ENCODE measurements at regions not wholly inside any gene's neighbourhood (a gene's known extent, or its start where the extent isn't known, plus 50 kb on each side); places are given as distances from the start of the nearest gene placed in this dataset.

GRCh38 chr20:6590891-6591637 is 176.4 kb upstream of the BMP2 start:
- H3K36me3 Mint-ChIP-seq (ENCODE audit: low read depth), result no peaks in the 10 kb centered on the region
- H3K27ac Mint-ChIP-seq, result no peak overlapping the region
- no peaks in the 10 kb centered on the region for H3K27me3 Mint-ChIP-seq
- no peaks in the 10 kb centered on the region for H3K4me1 Mint-ChIP-seq (ENCODE audit: low read depth)
- peaks cover 6% of the 10 kb centered on the region for H3K9me3 Mint-ChIP-seq
- H3K4me3 Mint-ChIP-seq, result no peak overlapping the region

- H3K27me3 Mint-ChIP-seq, result no peaks in the 10 kb centered on the region
- no peaks in the 10 kb centered on the region for H3K36me3 Mint-ChIP-seq (ENCODE audit: low read depth)
- H3K4me1 Mint-ChIP-seq (ENCODE audit: low read depth), result no peaks in the 10 kb centered on the region
- H3K4me3 Mint-ChIP-seq, result no peak overlapping the region
- H3K27ac Mint-ChIP-seq, result no peak overlapping the region
- H3K9me3 Mint-ChIP-seq, result peaks cover 6% of the 10 kb centered on the region
Observed at GRCh38 chr20:6588296-6588695, 179.2 kb upstream of the BMP2 start.

- Mint-ChIP-seq H3K36me3 (ENCODE audit: low read depth) (no peaks in the 10 kb centered on the region), H3K27ac (no peak overlapping the region), H3K27me3 (no peaks in the 10 kb centered on the region), H3K4me3 (no peak overlapping the region), H3K9me3 (no peaks in the 10 kb centered on the region), H3K4me1 (ENCODE audit: low read depth) (no peaks in the 10 kb centered on the region)
Observed at GRCh38 chr20:6583134-6583738, 184.2 kb upstream of the BMP2 start.

GRCh38 chr20:6582449-6582848 is 185.0 kb upstream of the BMP2 start:
- Mint-ChIP-seq H3K9me3 (no peaks in the 10 kb centered on the region), H3K27ac (no peak overlapping the region), H3K27me3 (no peaks in the 10 kb centered on the region), H3K4me1 (ENCODE audit: low read depth) (no peaks in the 10 kb centered on the region), H3K4me3 (no peak overlapping the region), H3K36me3 (ENCODE audit: low read depth) (no peaks in the 10 kb centered on the region)

GRCh38 chr20:6580486-6580885 is 187.0 kb upstream of the BMP2 start:
- H3K9me3 Mint-ChIP-seq, result no peaks in the 10 kb centered on the region
- no peaks in the 10 kb centered on the region for H3K36me3 Mint-ChIP-seq (ENCODE audit: low read depth)
- no peaks in the 10 kb centered on the region for H3K27me3 Mint-ChIP-seq
- H3K4me3 Mint-ChIP-seq, result no peak overlapping the region
- H3K4me1 Mint-ChIP-seq (ENCODE audit: low read depth), result no peaks in the 10 kb centered on the region
- H3K27ac Mint-ChIP-seq, result no peak overlapping the region

GRCh38 chr20:6579824-6580223 is 187.7 kb upstream of the BMP2 start:
- Mint-ChIP-seq H3K36me3 (ENCODE audit: low read depth) (no peaks in the 10 kb centered on the region), H3K4me3 (no peak overlapping the region), H3K27me3 (no peaks in the 10 kb centered on the region), H3K4me1 (ENCODE audit: low read depth) (no peaks in the 10 kb centered on the region), H3K27ac (no peak overlapping the region), H3K9me3 (no peaks in the 10 kb centered on the region)

GRCh38 chr20:6579417-6579816 is 188.1 kb upstream of the BMP2 start:
- Mint-ChIP-seq H3K27me3 (no peaks in the 10 kb centered on the region), H3K27ac (no peak overlapping the region), H3K9me3 (no peaks in the 10 kb centered on the region), H3K36me3 (ENCODE audit: low read depth) (no peaks in the 10 kb centered on the region), H3K4me1 (ENCODE audit: low read depth) (no peaks in the 10 kb centered on the region), H3K4me3 (no peak overlapping the region)

GRCh38 chr20:6577451-6577850 is 190.0 kb upstream of the BMP2 start:
- H3K9me3 Mint-ChIP-seq, result no peaks in the 10 kb centered on the region

GRCh38 chr20:6576726-6577125 is 190.8 kb upstream of the BMP2 start:
- no peaks in the 10 kb centered on the region for H3K36me3 Mint-ChIP-seq (ENCODE audit: low read depth)
- no peak overlapping the region for H3K4me3 Mint-ChIP-seq
- no peaks in the 10 kb centered on the region for H3K9me3 Mint-ChIP-seq
- no peaks in the 10 kb centered on the region for H3K27me3 Mint-ChIP-seq
- H3K4me1 Mint-ChIP-seq (ENCODE audit: low read depth), result no peaks in the 10 kb centered on the region
- H3K27ac Mint-ChIP-seq, result no peak overlapping the region

More at GRCh38 chr20:6577451-6577850, 190.0 kb upstream of the BMP2 start:
- H3K27me3 Mint-ChIP-seq, result no peaks in the 10 kb centered on the region
- H3K4me1 Mint-ChIP-seq (ENCODE audit: low read depth), result no peaks in the 10 kb centered on the region
- H3K36me3 Mint-ChIP-seq (ENCODE audit: low read depth), result no peaks in the 10 kb centered on the region
- H3K27ac Mint-ChIP-seq, result no peak overlapping the region
- H3K4me3 Mint-ChIP-seq, result no peak overlapping the region

GRCh38 chr20:6575912-6576401 is 191.5 kb upstream of the BMP2 start:
- no peaks in the 10 kb centered on the region for H3K4me1 Mint-ChIP-seq (ENCODE audit: low read depth)
- H3K9me3 Mint-ChIP-seq, result no peaks in the 10 kb centered on the region
- no peaks in the 10 kb centered on the region for H3K36me3 Mint-ChIP-seq (ENCODE audit: low read depth)
- no peaks in the 10 kb centered on the region for H3K27me3 Mint-ChIP-seq
- H3K27ac Mint-ChIP-seq, result no peak overlapping the region
- no peak overlapping the region for H3K4me3 Mint-ChIP-seq

- no peaks in the 10 kb centered on the region for H3K4me1 Mint-ChIP-seq (ENCODE audit: low read depth)
- no peak overlapping the region for H3K4me3 Mint-ChIP-seq
- peaks cover 11% of the 10 kb centered on the region for H3K27me3 Mint-ChIP-seq
- H3K27ac Mint-ChIP-seq, result no peak overlapping the region
- peaks cover 10% of the 10 kb centered on the region for H3K9me3 Mint-ChIP-seq
- H3K36me3 Mint-ChIP-seq (ENCODE audit: low read depth), result no peaks in the 10 kb centered on the region
Observed at GRCh38 chr20:6566821-6567220, 200.7 kb upstream of the BMP2 start.

- no peaks in the 10 kb centered on the region for H3K27me3 Mint-ChIP-seq
- H3K4me1 Mint-ChIP-seq (ENCODE audit: low read depth), result no peaks in the 10 kb centered on the region
- no peak overlapping the region for H3K27ac Mint-ChIP-seq
- H3K9me3 Mint-ChIP-seq, result peaks cover 7% of the 10 kb centered on the region
- H3K4me3 Mint-ChIP-seq, result no peak overlapping the region
- no peaks in the 10 kb centered on the region for H3K36me3 Mint-ChIP-seq (ENCODE audit: low read depth)
Observed at GRCh38 chr20:6562111-6562510, 205.4 kb upstream of the BMP2 start.

- no peak overlapping the region for H3K4me3 Mint-ChIP-seq
- H3K9me3 Mint-ChIP-seq, result peaks cover 7% of the 10 kb centered on the region
- H3K27ac Mint-ChIP-seq, result no peak overlapping the region
- H3K36me3 Mint-ChIP-seq (ENCODE audit: low read depth), result no peaks in the 10 kb centered on the region
- H3K27me3 Mint-ChIP-seq, result no peaks in the 10 kb centered on the region
- H3K4me1 Mint-ChIP-seq (ENCODE audit: low read depth), result no peaks in the 10 kb centered on the region
Observed at GRCh38 chr20:6560978-6561377, 206.5 kb upstream of the BMP2 start.

- H3K27ac Mint-ChIP-seq, result no peak overlapping the region
- no peaks in the 10 kb centered on the region for H3K27me3 Mint-ChIP-seq
- H3K36me3 Mint-ChIP-seq (ENCODE audit: low read depth), result no peaks in the 10 kb centered on the region
- H3K4me1 Mint-ChIP-seq (ENCODE audit: low read depth), result no peaks in the 10 kb centered on the region
- H3K9me3 Mint-ChIP-seq, result peaks cover 5% of the 10 kb centered on the region
- no peak overlapping the region for H3K4me3 Mint-ChIP-seq
Observed at GRCh38 chr20:6559791-6560190, 207.7 kb upstream of the BMP2 start.

GRCh38 chr20:6558341-6558740 is 209.1 kb upstream of the BMP2 start:
- Mint-ChIP-seq H3K4me1 (ENCODE audit: low read depth) (no peaks in the 10 kb centered on the region), H3K27me3 (no peaks in the 10 kb centered on the region), H3K36me3 (ENCODE audit: low read depth) (no peaks in the 10 kb centered on the region), H3K9me3 (peaks cover 9% of the 10 kb centered on the region), H3K27ac (no peak overlapping the region), H3K4me3 (no peak overlapping the region)
